G401 (cell line): ENCODE measurements at regions not wholly inside any gene's neighbourhood (a gene's known extent, or its start where the extent isn't known, plus 50 kb on each side); places are given as distances from the start of the nearest gene placed in this dataset.
A peak's percentile ranks its signal among the peaks of the same experiment; 100 is the strongest.

ENCODE experiments used
- DNase-seq: peaks from one replicate; pipeline ENCODE4 v3.0.0-alpha.2; 2015; ENCODE audit warnings: low spot score
- in situ Hi-C: cut with HindIII; loops from 2 replicates; pipeline ENCODE4 v1.10.0; 2016; ENCODE audit warnings: low sequenced_read_pairs, mixed read lengths

GRCh38 chr1:181347495-181348390, 135.6 kb upstream of the CACNA1E start:
- DNase-seq = peak; percentile 55
- in situ Hi-C loops = no loop called here

GRCh38 chr1:181349512-181349911, 133.8 kb upstream of the CACNA1E start:
- DNase-seq = no peak
- in situ Hi-C loops = no loop called here

GRCh38 chr1:181350131-181350530, 133.2 kb upstream of the CACNA1E start:
- in situ Hi-C loops = no loop called here
- no peak for DNase-seq

- no peak for DNase-seq
- in situ Hi-C loops = no loop called here
Measured at GRCh38 chr1:181351740-181352139, 131.6 kb upstream of the CACNA1E start.

- in situ Hi-C loops = no loop called here
- DNase-seq = no peak
Measured at GRCh38 chr1:181352695-181353094, 130.6 kb upstream of the CACNA1E start.

GRCh38 chr1:181353526-181353925, 129.8 kb upstream of the CACNA1E start:
- in situ Hi-C loops = no loop called here

GRCh38 chr1:181354865-181355264, 128.5 kb upstream of the CACNA1E start:
- in situ Hi-C loops = no loop called here
- no peak for DNase-seq

More at GRCh38 chr1:181353526-181353925, 129.8 kb upstream of the CACNA1E start:
- no peak for DNase-seq

- in situ Hi-C loops = no loop called here
- DNase-seq = peak; percentile 24
Measured at GRCh38 chr1:181356505-181357340, 126.6 kb upstream of the CACNA1E start.

- no peak for DNase-seq
- in situ Hi-C loops = no loop called here
Measured at GRCh38 chr1:181359012-181359411, 124.3 kb upstream of the CACNA1E start.

- in situ Hi-C loops = no loop called here
- DNase-seq = no peak
Measured at GRCh38 chr1:181364801-181365200, 118.5 kb upstream of the CACNA1E start.

- DNase-seq = no peak
- in situ Hi-C loops = no loop called here
Measured at GRCh38 chr1:181366910-181367309, 116.4 kb upstream of the CACNA1E start.

- in situ Hi-C loops = no loop called here
- no peak for DNase-seq
Measured at GRCh38 chr1:181369416-181369815, 113.9 kb upstream of the CACNA1E start.

GRCh38 chr1:181383695-181384094, 99.6 kb upstream of the CACNA1E start:
- in situ Hi-C loops = no loop called here
- no peak for DNase-seq

GRCh38 chr1:181386340-181386739, 97.0 kb upstream of the CACNA1E start:
- in situ Hi-C loops = no loop called here
- DNase-seq = no peak

GRCh38 chr1:181386951-181387350, 96.4 kb upstream of the CACNA1E start:
- in situ Hi-C loops = no loop called here
- DNase-seq = no peak

- in situ Hi-C loops = no loop called here
- DNase-seq = no peak
Measured at GRCh38 chr1:181387702-181388101, 95.6 kb upstream of the CACNA1E start.

GRCh38 chr1:181390410-181391077, 92.8 kb upstream of the CACNA1E start:
- DNase-seq = no peak
- in situ Hi-C loops = no loop called here

GRCh38 chr1:181391301-181391900, 91.9 kb upstream of the CACNA1E start:
- DNase-seq = no peak
- in situ Hi-C loops = no loop called here

- in situ Hi-C loops = no loop called here
- no peak for DNase-seq
Measured at GRCh38 chr1:181392133-181392532, 91.2 kb upstream of the CACNA1E start.
